Right lobe of liver (tissue), 4 donors: ENCODE measurements at regions not wholly inside any gene's neighbourhood (a gene's known extent, or its start where the extent isn't known, plus 50 kb on each side); places are given as distances from the start of the nearest gene placed in this dataset.

Experiments used
- POLR2A ChIP-seq: fragments of 450-650 bp; IDR thresholded peaks from one replicate; pipeline ENCODE4 v1.6.1; 2017; ENCODE audit warnings: antibody characterized with exemption, mild to moderate bottlenecking
- TF ChIP-seq, protein P1 (sequence below), 4 donors: fragments of 200-600 bp in 3 of 4; fragments of 450-650 bp in 1 of 4; IDR thresholded peaks; one replicate each; pipeline versions ENCODE4 v1.5.1 to v1.8.0; 2016 to 2022; ENCODE audit warnings: antibody characterized with exemption in 4 of 4, mild to moderate bottlenecking in 2 of 4
- donor health status: DM: no; HTN: no; CAD: no.
- donor health status: DM: no; HTN: no; CAD: no.
- donor health status: DM: no; HTN: yes; CAD: no.

DNA sequence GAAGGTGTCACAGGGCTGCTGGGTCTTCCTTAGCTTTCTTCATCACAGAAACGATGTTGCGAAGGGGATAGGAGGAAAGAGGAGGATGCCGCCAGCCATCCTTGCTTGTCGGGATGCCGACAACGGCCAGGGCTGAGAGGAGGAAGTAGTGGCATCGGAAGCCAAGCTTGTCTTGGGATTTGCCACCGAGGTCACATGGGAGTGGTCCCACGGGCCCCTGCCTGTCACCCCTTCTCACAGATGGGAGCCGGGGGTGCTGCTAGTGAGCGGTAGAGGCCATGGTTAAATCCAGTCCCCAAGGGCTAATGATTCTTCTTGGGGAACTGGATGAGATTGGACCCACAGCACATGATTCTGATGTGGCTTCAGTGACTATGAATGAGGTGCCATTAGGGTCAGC lies 1375.8 kb downstream of the BRD1 start:
- TF ChIP-seq, protein P1, sequence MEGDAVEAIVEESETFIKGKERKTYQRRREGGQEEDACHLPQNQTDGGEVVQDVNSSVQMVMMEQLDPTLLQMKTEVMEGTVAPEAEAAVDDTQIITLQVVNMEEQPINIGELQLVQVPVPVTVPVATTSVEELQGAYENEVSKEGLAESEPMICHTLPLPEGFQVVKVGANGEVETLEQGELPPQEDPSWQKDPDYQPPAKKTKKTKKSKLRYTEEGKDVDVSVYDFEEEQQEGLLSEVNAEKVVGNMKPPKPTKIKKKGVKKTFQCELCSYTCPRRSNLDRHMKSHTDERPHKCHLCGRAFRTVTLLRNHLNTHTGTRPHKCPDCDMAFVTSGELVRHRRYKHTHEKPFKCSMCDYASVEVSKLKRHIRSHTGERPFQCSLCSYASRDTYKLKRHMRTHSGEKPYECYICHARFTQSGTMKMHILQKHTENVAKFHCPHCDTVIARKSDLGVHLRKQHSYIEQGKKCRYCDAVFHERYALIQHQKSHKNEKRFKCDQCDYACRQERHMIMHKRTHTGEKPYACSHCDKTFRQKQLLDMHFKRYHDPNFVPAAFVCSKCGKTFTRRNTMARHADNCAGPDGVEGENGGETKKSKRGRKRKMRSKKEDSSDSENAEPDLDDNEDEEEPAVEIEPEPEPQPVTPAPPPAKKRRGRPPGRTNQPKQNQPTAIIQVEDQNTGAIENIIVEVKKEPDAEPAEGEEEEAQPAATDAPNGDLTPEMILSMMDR (IDR thresholded peaks at IDR 0.05): no peak
- no peak for TF ChIP-seq POLR2A
